Esophagus squamous epithelium (tissue), 4 donors: ENCODE measurements at regions not wholly inside any gene's neighbourhood (a gene's known extent, or its start where the extent isn't known, plus 50 kb on each side); places are given as distances from the start of the nearest gene placed in this dataset.

ENCODE experiments used
- POLR2A ChIP-seq, 4 donors: fragments of 450-650 bp; IDR thresholded peaks; one replicate each; pipeline ENCODE4 v1.6.1; 2017; ENCODE audit warnings: antibody characterized with exemption in 4 of 4, mild to moderate bottlenecking in 4 of 4, moderate library complexity in 3 of 4
- TF ChIP-seq, protein P1 (sequence below), 6 experiments: fragments of 450-650 bp in 4 of 6; fragments of 200-600 bp in 2 of 6; sonication (generic) in 2 of 6; IDR thresholded peaks; one replicate each; pipeline ENCODE4 v1.5.1; 2016 to 2019; ENCODE audit warnings: antibody characterized with exemption in 6 of 6, mild to moderate bottlenecking in 4 of 6, moderate library complexity in 4 of 6

DNA sequence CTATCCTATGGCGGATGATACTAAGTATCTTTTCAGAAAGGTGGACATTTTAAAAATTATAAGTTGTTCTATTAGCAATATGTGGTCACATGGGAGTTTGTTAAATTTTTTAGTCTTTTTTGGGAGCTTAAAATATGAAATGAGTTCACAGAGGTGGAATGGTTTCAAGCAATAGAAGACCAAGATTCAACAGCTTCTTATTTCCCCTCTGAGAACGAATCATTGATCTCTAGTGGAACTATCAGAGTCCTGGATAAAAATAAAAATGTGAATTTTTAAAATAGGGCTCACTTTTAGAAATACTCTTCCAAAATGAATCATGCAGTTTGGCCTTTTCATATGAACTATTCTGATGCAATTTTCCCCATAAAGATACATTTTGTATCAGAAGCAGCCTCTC, 467.7 kb upstream of the KLF6 start:
- TF ChIP-seq, protein P1, sequence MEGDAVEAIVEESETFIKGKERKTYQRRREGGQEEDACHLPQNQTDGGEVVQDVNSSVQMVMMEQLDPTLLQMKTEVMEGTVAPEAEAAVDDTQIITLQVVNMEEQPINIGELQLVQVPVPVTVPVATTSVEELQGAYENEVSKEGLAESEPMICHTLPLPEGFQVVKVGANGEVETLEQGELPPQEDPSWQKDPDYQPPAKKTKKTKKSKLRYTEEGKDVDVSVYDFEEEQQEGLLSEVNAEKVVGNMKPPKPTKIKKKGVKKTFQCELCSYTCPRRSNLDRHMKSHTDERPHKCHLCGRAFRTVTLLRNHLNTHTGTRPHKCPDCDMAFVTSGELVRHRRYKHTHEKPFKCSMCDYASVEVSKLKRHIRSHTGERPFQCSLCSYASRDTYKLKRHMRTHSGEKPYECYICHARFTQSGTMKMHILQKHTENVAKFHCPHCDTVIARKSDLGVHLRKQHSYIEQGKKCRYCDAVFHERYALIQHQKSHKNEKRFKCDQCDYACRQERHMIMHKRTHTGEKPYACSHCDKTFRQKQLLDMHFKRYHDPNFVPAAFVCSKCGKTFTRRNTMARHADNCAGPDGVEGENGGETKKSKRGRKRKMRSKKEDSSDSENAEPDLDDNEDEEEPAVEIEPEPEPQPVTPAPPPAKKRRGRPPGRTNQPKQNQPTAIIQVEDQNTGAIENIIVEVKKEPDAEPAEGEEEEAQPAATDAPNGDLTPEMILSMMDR (IDR thresholded peaks at IDR 0.05): no peak
- TF ChIP-seq POLR2A (IDR thresholded peaks at IDR 0.05): no peak
